Fibroblast of lung (primary cell): ENCODE measurements at regions not wholly inside any gene's neighbourhood (a gene's known extent, or its start where the extent isn't known, plus 50 kb on each side); places are given as distances from the start of the nearest gene placed in this dataset.

Experiments
- DNase-seq, 2 donors: peaks; one replicate each; pipeline versions ENCODE4 v3.0.0 to v3.0.0-alpha.2; 2010; ENCODE audit warnings: low read depth in 2 of 2
- H2AFZ ChIP-seq: 2 replicates; pipeline ENCODE4 v1.5.1; 2012; ENCODE audit warnings: low read length, control low read depth, inconsistent platforms
- H3K27ac ChIP-seq: 2 replicates; pipeline ENCODE4 v1.5.1; 2011; ENCODE audit warnings: low read length, control low read depth; ENCODE audit not compliant: insufficient read depth
- H3K27me3 ChIP-seq: 2 replicates; pipeline ENCODE4 v1.5.1; 2011; ENCODE audit warnings: mild to moderate bottlenecking, low read length; ENCODE audit not compliant: control insufficient read depth, insufficient read depth
- H3K36me3 ChIP-seq: 2 replicates; pipeline ENCODE4 v1.5.1; 2011; ENCODE audit warnings: low read length; ENCODE audit not compliant: control insufficient read depth, insufficient read depth
- H3K4me1 ChIP-seq: 2 replicates; pipeline ENCODE4 v1.5.1; 2011; ENCODE audit warnings: low read length; ENCODE audit not compliant: control insufficient read depth, insufficient read depth; ENCODE audit errors: extremely low read depth
- H3K4me2 ChIP-seq: 2 replicates; pipeline ENCODE4 v1.5.1; 2011; ENCODE audit warnings: low read length, control low read depth; ENCODE audit not compliant: insufficient read depth; ENCODE audit errors: extremely low read depth
- H3K4me3 ChIP-seq, 4 experiments: fragments of 200-600 bp in 1 of 4; sonication (generic) in 1 of 4; replicated peaks in 1 of 4; 2 replicates each; pipeline ENCODE4 v1.5.1; 2011 to 2016; ENCODE audit warnings: low read length in 4 of 4, low read depth in 3 of 4, mild to moderate bottlenecking in 3 of 4, control low read depth in 2 of 4, inconsistent platforms in 1 of 4, mixed read lengths in 1 of 4; ENCODE audit not compliant: insufficient read depth in 1 of 4; ENCODE audit errors: control extremely low read depth in 1 of 4
- H3K79me2 ChIP-seq: 2 replicates; pipeline ENCODE4 v1.5.1; 2012; ENCODE audit warnings: mild to moderate bottlenecking, low read length, inconsistent platforms; ENCODE audit not compliant: control insufficient read depth, insufficient read depth
- H3K9ac ChIP-seq: 2 replicates; pipeline ENCODE4 v1.5.1; 2011; ENCODE audit warnings: mild to moderate bottlenecking, low read length, control low read depth; ENCODE audit not compliant: insufficient read depth
- H3K9me3 ChIP-seq: 2 replicates; pipeline ENCODE4 v1.5.1; 2012; ENCODE audit warnings: low read depth, low read length; ENCODE audit not compliant: control insufficient read depth, insufficient read depth
- H4K20me1 ChIP-seq: 2 replicates; pipeline ENCODE4 v1.5.1; 2011; ENCODE audit warnings: low read length; ENCODE audit not compliant: control insufficient read depth, insufficient read depth; ENCODE audit errors: extremely low read depth
- EZH2 ChIP-seq: IDR thresholded peaks from 2 replicates; pipeline ENCODE4 v1.5.1; 2012; ENCODE audit warnings: low read length, control low read depth, mild to moderate bottlenecking; ENCODE audit errors: missing control alignments
- TF ChIP-seq, protein P1 (sequence below), 2 donors: IDR thresholded peaks in 1 of 2; conservative IDR thresholded peaks in 1 of 2; 1 replicate in 1 of 2; 2 replicates in 1 of 2; pipeline ENCODE4 v1.5.1; 2011 to 2012; ENCODE audit warnings: low read length in 2 of 2, control low read depth in 1 of 2, inconsistent platforms in 1 of 2, low read depth in 1 of 2, mild to moderate bottlenecking in 1 of 2

GRCh38 chr9:22954550-22954949 lies 507.9 kb downstream of the DMRTA1 start:
- Histone ChIP-seq H3K36me3 (no peaks in the 10 kb centered on the region), H2AFZ (no peak overlapping the region), H3K9ac (no peak overlapping the region), H3K27me3 (no peaks in the 10 kb centered on the region), H3K79me2 (no peaks in the 10 kb centered on the region), H3K9me3 (no peaks in the 10 kb centered on the region), H3K4me3 (no peak overlapping the region), H3K4me2 (no peak overlapping the region), H4K20me1 (no peaks in the 10 kb centered on the region), H3K27ac (no peak overlapping the region), H3K4me1 (no peaks in the 10 kb centered on the region)
- no peak for DNase-seq
- TF ChIP-seq EZH2: no peak
- TF ChIP-seq, protein P1, sequence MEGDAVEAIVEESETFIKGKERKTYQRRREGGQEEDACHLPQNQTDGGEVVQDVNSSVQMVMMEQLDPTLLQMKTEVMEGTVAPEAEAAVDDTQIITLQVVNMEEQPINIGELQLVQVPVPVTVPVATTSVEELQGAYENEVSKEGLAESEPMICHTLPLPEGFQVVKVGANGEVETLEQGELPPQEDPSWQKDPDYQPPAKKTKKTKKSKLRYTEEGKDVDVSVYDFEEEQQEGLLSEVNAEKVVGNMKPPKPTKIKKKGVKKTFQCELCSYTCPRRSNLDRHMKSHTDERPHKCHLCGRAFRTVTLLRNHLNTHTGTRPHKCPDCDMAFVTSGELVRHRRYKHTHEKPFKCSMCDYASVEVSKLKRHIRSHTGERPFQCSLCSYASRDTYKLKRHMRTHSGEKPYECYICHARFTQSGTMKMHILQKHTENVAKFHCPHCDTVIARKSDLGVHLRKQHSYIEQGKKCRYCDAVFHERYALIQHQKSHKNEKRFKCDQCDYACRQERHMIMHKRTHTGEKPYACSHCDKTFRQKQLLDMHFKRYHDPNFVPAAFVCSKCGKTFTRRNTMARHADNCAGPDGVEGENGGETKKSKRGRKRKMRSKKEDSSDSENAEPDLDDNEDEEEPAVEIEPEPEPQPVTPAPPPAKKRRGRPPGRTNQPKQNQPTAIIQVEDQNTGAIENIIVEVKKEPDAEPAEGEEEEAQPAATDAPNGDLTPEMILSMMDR (conservative IDR thresholded peaks at IDR 0.05 in 1 of 2, IDR thresholded peaks at IDR 0.05 in 1 of 2; ENCODE audit: low read depth in 1 of 2, low read length in 2 of 2): no peak

DNA sequence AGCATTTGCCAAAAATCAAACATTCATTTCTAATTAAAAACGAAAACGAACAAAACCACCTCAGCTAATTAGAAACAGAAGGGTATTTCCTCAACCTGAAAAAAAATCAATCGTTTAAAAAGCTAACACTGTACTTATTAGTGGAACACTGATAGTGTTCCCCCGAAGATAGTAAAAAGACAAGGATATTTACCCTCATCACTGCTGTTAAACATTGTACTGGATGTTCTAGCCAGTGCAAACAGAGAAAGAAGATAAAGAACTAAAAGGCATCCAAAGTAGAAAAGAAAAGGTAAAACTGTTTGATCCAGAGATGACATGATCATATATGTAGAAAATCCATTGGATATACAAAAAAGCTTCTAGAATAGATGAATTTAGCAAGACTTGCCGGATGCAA lies 508.3 kb downstream of the DMRTA1 start:
- TF ChIP-seq, protein P1 (conservative IDR thresholded peaks at IDR 0.05 in 1 of 2, IDR thresholded peaks at IDR 0.05 in 1 of 2; ENCODE audit: low read depth in 1 of 2, low read length in 2 of 2): no peak
- TF ChIP-seq EZH2: no peak
- no peak overlapping the region for H3K27ac ChIP-seq
- H3K4me1 ChIP-seq: no peaks in the 10 kb centered on the region
- no peak overlapping the region for H3K9ac ChIP-seq
- no peak overlapping the region for H2AFZ ChIP-seq
- H3K79me2 ChIP-seq: no peaks in the 10 kb centered on the region
- DNase-seq: no peak
- no peaks in the 10 kb centered on the region for H3K9me3 ChIP-seq
- no peaks in the 10 kb centered on the region for H4K20me1 ChIP-seq
- H3K36me3 ChIP-seq: no peaks in the 10 kb centered on the region
- no peaks in the 10 kb centered on the region for H3K27me3 ChIP-seq
- no peak overlapping the region for H3K4me3 ChIP-seq
- H3K4me2 ChIP-seq: no peak overlapping the region

DNA sequence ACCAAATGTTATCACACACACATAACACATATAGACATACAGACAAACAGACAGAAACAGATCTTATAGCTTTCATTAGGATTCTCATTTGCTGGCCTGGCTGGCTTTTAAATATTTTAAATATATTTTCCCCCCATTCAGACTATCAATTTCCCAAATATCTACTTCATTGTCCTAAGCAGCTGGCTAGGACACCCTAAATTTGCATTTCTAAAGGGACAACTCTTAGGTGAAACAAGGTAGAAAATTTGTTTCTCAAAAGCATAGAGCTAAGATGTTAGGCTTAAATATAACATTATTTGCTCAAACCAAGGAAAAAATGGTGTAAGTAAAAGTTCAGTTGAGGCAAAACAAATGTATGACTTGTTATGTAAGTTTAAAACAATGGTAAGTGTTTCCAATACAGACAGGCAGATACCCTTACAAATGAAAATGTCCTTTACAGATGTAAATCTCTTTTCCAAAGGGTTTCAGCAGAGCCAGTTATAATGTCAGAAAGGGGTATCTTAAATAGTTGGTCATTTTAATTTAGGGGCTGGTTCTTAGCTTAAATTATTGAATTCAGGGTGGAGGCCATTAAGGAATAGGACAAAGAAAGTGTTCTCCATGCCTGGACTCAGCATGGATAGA lies 522.8 kb downstream of the DMRTA1 start:
- Histone ChIP-seq H3K79me2 (no peaks in the 10 kb centered on the region), H3K4me2 (no peak overlapping the region), H3K9ac (no peak overlapping the region), H3K27me3 (no peaks in the 10 kb centered on the region), H3K36me3 (no peaks in the 10 kb centered on the region), H3K4me3 (no peak overlapping the region), H3K27ac (no peak overlapping the region), H3K4me1 (no peaks in the 10 kb centered on the region), H2AFZ (no peak overlapping the region), H4K20me1 (no peaks in the 10 kb centered on the region), H3K9me3 (no peaks in the 10 kb centered on the region)
- TF ChIP-seq EZH2: no peak
- TF ChIP-seq, protein P1 (conservative IDR thresholded peaks at IDR 0.05 in 1 of 2, IDR thresholded peaks at IDR 0.05 in 1 of 2; ENCODE audit: low read depth in 1 of 2, low read length in 2 of 2): no peak
- no peak for DNase-seq
